ENCODE measurements at regions not wholly inside any gene's neighbourhood (a gene's known extent, or its start where the extent isn't known, plus 50 kb on each side); places are given as distances from the start of the nearest gene placed in this dataset.

GRCh38 chr10:36728626-36729025 is 396.8 kb upstream of the ANKRD30A start:
- Histone ChIP-seq H4K20me1 (ENCODE audit: insufficient read depth) (no peaks in the 10 kb centered on the region), H2AFZ (no peak overlapping the region), H3K4me2 (no peak overlapping the region), H3F3A (ENCODE audit: insufficient read depth, low read depth) (no peaks in the 10 kb centered on the region), H3K27ac (no peak overlapping the region), H3K9me3 (ENCODE audit: insufficient read depth, low read depth) (no peaks in the 10 kb centered on the region), H3K4me3 (no peak overlapping the region), H3K79me2 (ENCODE audit: low read depth) (no peaks in the 10 kb centered on the region), H3K27me3 (ENCODE audit: insufficient read depth, low read depth) (peaks cover 12% of the 10 kb centered on the region; the same call in 1 of the 2 replicates), H3K4me1 (replicated peaks; ENCODE audit: insufficient read depth) (no peaks in the 10 kb centered on the region), H3K9me2 (ENCODE audit: insufficient read depth) (no peaks in the 10 kb centered on the region), H3K36me3 (ENCODE audit: low read depth) (no peaks in the 10 kb centered on the region)
- TF ChIP-seq CTCF (conservative IDR thresholded peaks at IDR 0.05) (no peak), EZH2 (IDR thresholded peaks at IDR 0.05; ENCODE audit: low read depth) (no peak)
- intact Hi-C loops (cut with micrococcal nuclease; ENCODE audit: unreplicated experiment) = no loop called here
- BruUV-seq (replicated peaks) = no TSS peak
- POLR2A ChIA-PET (ENCODE audit: unreplicated experiment) = no interaction called here
- CTCF ChIA-PET = no interaction called here
- no peak for DNase-seq

GRCh38 chr10:36725581-36726520 is 399.5 kb upstream of the ANKRD30A start:
- Histone ChIP-seq H4K20me1 (ENCODE audit: insufficient read depth) (no peaks in the 10 kb centered on the region), H3K4me3 (no peak overlapping the region), H3K27me3 (ENCODE audit: insufficient read depth, low read depth) (peaks cover 24% of the 10 kb centered on the region; the same call in 1 of the 2 replicates), H3K79me2 (ENCODE audit: low read depth) (no peaks in the 10 kb centered on the region), H2AFZ (no peak overlapping the region), H3K36me3 (ENCODE audit: low read depth) (no peaks in the 10 kb centered on the region), H3K9me2 (ENCODE audit: insufficient read depth) (no peaks in the 10 kb centered on the region), H3K9me3 (ENCODE audit: insufficient read depth, low read depth) (no peaks in the 10 kb centered on the region), H3K4me1 (replicated peaks; ENCODE audit: insufficient read depth) (no peaks in the 10 kb centered on the region), H3K4me2 (no peak overlapping the region), H3F3A (ENCODE audit: insufficient read depth, low read depth) (no peaks in the 10 kb centered on the region), H3K27ac (no peak overlapping the region)
- peak in 1 of 2 experiments; percentile 0 for DNase-seq
- TF ChIP-seq EZH2 (IDR thresholded peaks at IDR 0.05; ENCODE audit: low read depth) (no peak), CTCF (conservative IDR thresholded peaks at IDR 0.05) (no peak)
- intact Hi-C loops (cut with micrococcal nuclease; ENCODE audit: unreplicated experiment) = no loop called here
- CTCF ChIA-PET = no interaction called here
- no TSS peak for BruUV-seq (replicated peaks)
- POLR2A ChIA-PET (ENCODE audit: unreplicated experiment) = no interaction called here

- no peaks in the 10 kb centered on the region for H3K36me3 ChIP-seq (ENCODE audit: low read depth)
- no peak for TF ChIP-seq CTCF (conservative IDR thresholded peaks at IDR 0.05)
- no peak for TF ChIP-seq EZH2 (IDR thresholded peaks at IDR 0.05; ENCODE audit: low read depth)
- ChIA-PET CTCF (no interaction called here), POLR2A (ENCODE audit: unreplicated experiment) (no interaction called here)
- H3K27me3 ChIP-seq (ENCODE audit: insufficient read depth, low read depth) = peaks cover 24% of the 10 kb centered on the region; the same call in 1 of the 2 replicates
- no peak overlapping the region for H3K4me3 ChIP-seq
- BruUV-seq (replicated peaks) = no TSS peak
- H2AFZ ChIP-seq = no peak overlapping the region
- no peaks in the 10 kb centered on the region for H3K79me2 ChIP-seq (ENCODE audit: low read depth)
- intact Hi-C loops (cut with micrococcal nuclease; ENCODE audit: unreplicated experiment) = no loop called here
- DNase-seq = no peak
- H3K4me1 ChIP-seq (replicated peaks; ENCODE audit: insufficient read depth) = no peaks in the 10 kb centered on the region
- H4K20me1 ChIP-seq (ENCODE audit: insufficient read depth) = no peaks in the 10 kb centered on the region
- H3K4me2 ChIP-seq = no peak overlapping the region
- H3K9me3 ChIP-seq (ENCODE audit: insufficient read depth, low read depth) = no peaks in the 10 kb centered on the region
- no peaks in the 10 kb centered on the region for H3K9me2 ChIP-seq (ENCODE audit: insufficient read depth)
- H3K27ac ChIP-seq = no peak overlapping the region
- H3F3A ChIP-seq (ENCODE audit: insufficient read depth, low read depth) = no peaks in the 10 kb centered on the region
These were observed 402.6 kb upstream of the ANKRD30A start for GRCh38 chr10:36722777-36723176.
